IMR-90 (cell line): ENCODE measurements at regions not wholly inside any gene's neighbourhood (a gene's known extent, or its start where the extent isn't known, plus 50 kb on each side); places are given as distances from the start of the nearest gene placed in this dataset.

Source experiments
- ATAC-seq: fragments of 200-7000 bp; cut with Tn5 transposase; 2 replicates; pipeline ENCODE4 v1.9.1; 2020; ENCODE audit warnings: low read depth, mild to moderate bottlenecking, moderate library complexity
- BruUV-seq: library from RNA; stranded (reverse); fragments of 400-500 nt; replicated peaks from 2 replicates; lab custom pipeline; 2021; lab: Mats Ljungman, UMichigan
- CTCF ChIA-PET: fragments of 300-600 bp; formaldehyde crosslinking; extraction: SDS; loops from one replicate; lab custom pipeline; 2021; ENCODE audit warnings: antibody characterized with exemption; lab: Yijun Ruan, JAX
- POLR2A ChIA-PET: fragments of 300-600 bp; sonication (Branson Sonifier 250); formaldehyde crosslinking; loops from one replicate; lab custom pipeline; 2022; ENCODE audit warnings: antibody characterized with exemption; ENCODE audit not compliant: unreplicated experiment; lab: Charles Lee
- DNase-seq: peaks from one replicate; pipeline ENCODE4 v3.0.0; 2013
- H2AFZ ChIP-seq: replicated peaks from 2 replicates; pipeline ENCODE3; 2013; ENCODE audit warnings: low read length, mild to moderate bottlenecking; ENCODE audit not compliant: poor library complexity
- H2AK5ac ChIP-seq: 2 replicates; pipeline ENCODE4 v1.6.1; 2013; ENCODE audit warnings: low read depth, low read length, inconsistent platforms
- H2AK9ac ChIP-seq: replicated peaks from 2 replicates; pipeline ENCODE3; 2013; ENCODE audit warnings: mild to moderate bottlenecking, low read depth, low read length, moderate library complexity; ENCODE audit not compliant: poor library complexity
- H2BK120ac ChIP-seq: 2 replicates; pipeline ENCODE4 v1.6.1; 2013; ENCODE audit warnings: low read depth, low read length, inconsistent platforms
- H2BK15ac ChIP-seq: 3 replicates; pipeline ENCODE4 v1.6.1; 2013; ENCODE audit warnings: low read depth, low read length, inconsistent platforms
- H2BK20ac ChIP-seq: 2 replicates; pipeline ENCODE4 v1.6.1; 2013; ENCODE audit warnings: low read depth, mild to moderate bottlenecking, inconsistent platforms, low read length, moderate library complexity
- H2BK5ac ChIP-seq: 2 replicates; pipeline ENCODE4 v1.6.1; 2013; ENCODE audit warnings: mild to moderate bottlenecking, low read depth, low read length, inconsistent platforms; ENCODE audit not compliant: poor library complexity, severe bottlenecking
- H3K14ac ChIP-seq: replicated peaks from 2 replicates; pipeline ENCODE4 v1.6.1; 2013; ENCODE audit warnings: low read depth, low read length, inconsistent platforms
- H3K18ac ChIP-seq: 2 replicates; pipeline ENCODE4 v1.6.1; 2013; ENCODE audit warnings: low read depth, low read length, control low read depth
- H3K23ac ChIP-seq: 2 replicates; pipeline ENCODE4 v1.6.1; 2013; ENCODE audit warnings: low read depth, low read length, inconsistent platforms
- H3K27ac ChIP-seq: 2 replicates; pipeline ENCODE4 v1.5.1; 2013; ENCODE audit warnings: mild to moderate bottlenecking, control low read depth, low read length; ENCODE audit not compliant: insufficient read depth
- H3K27me3 ChIP-seq: 2 replicates; pipeline ENCODE4 v1.6.1; 2013; ENCODE audit warnings: low read length; ENCODE audit not compliant: control insufficient read depth, insufficient read depth
- H3K36me3 ChIP-seq: 2 replicates; pipeline ENCODE4 v1.6.1; 2013; ENCODE audit warnings: low read length, mixed read lengths; ENCODE audit not compliant: control insufficient read depth, insufficient read depth
- H3K4ac ChIP-seq: 2 replicates; pipeline ENCODE4 v1.6.1; 2013; ENCODE audit warnings: low read depth, low read length, inconsistent platforms
- H3K4me1 ChIP-seq: 2 replicates; pipeline ENCODE4 v1.6.1; 2013; ENCODE audit warnings: low read length, mixed read lengths; ENCODE audit not compliant: control insufficient read depth, insufficient read depth
- H3K4me2 ChIP-seq: 2 replicates; pipeline ENCODE4 v1.6.1; 2013; ENCODE audit warnings: low read depth, mild to moderate bottlenecking, control low read depth, low read length, moderate library complexity
- H3K4me3 ChIP-seq: 2 replicates; pipeline ENCODE4 v1.5.1; 2013; ENCODE audit warnings: low read depth, mild to moderate bottlenecking, control low read depth, low read length, moderate library complexity; ENCODE audit not compliant: insufficient read depth
- H3K56ac ChIP-seq: 2 replicates; pipeline ENCODE4 v1.6.1; 2013; ENCODE audit warnings: low read length, inconsistent platforms; ENCODE audit not compliant: insufficient read depth; ENCODE audit errors: extremely low read depth
- H3K79me1 ChIP-seq, 2 experiments: 2 replicates each; pipeline ENCODE4 v1.6.1; 2013; ENCODE audit warnings: low read length in 2 of 2, inconsistent platforms in 1 of 2, low read depth in 1 of 2
- H3K9ac ChIP-seq: 2 replicates; pipeline ENCODE4 v1.6.1; 2013; ENCODE audit warnings: low read depth, low read length, control low read depth
- H3K9me1 ChIP-seq: 2 replicates; pipeline ENCODE4 v1.6.1; 2013; ENCODE audit warnings: low read length, inconsistent platforms; ENCODE audit not compliant: insufficient read depth
- H3K9me3 ChIP-seq: 2 replicates; pipeline ENCODE4 v1.6.1; 2013; ENCODE audit warnings: low read length; ENCODE audit not compliant: control insufficient read depth, insufficient read depth
- H4K20me1 ChIP-seq: 2 replicates; pipeline ENCODE4 v1.6.1; 2013; ENCODE audit warnings: low read length, inconsistent platforms; ENCODE audit not compliant: insufficient read depth
- H4K5ac ChIP-seq: 2 replicates; pipeline ENCODE4 v1.6.1; 2013; ENCODE audit warnings: mild to moderate bottlenecking, low read depth, low read length, control low read depth
- H4K8ac ChIP-seq, 2 experiments: 2 replicates each; pipeline ENCODE4 v1.6.1; 2013; ENCODE audit warnings: low read depth in 2 of 2, low read length in 2 of 2, control low read depth in 1 of 2, inconsistent platforms in 1 of 2
- H4K91ac ChIP-seq: 2 replicates; pipeline ENCODE4 v1.6.1; 2013; ENCODE audit warnings: low read depth, low read length, inconsistent platforms; ENCODE audit not compliant: insufficient read depth
- CEBPB ChIP-seq: IDR thresholded peaks from 2 replicates; pipeline ENCODE4 v1.6.1; 2012; ENCODE audit warnings: low read depth, low read length, improper control_type of control experiment
- RAD21 ChIP-seq: IDR thresholded peaks from 2 replicates; pipeline ENCODE4 v1.6.1; 2012; ENCODE audit warnings: low read length, improper control_type of control experiment
- RCOR1 ChIP-seq: IDR thresholded peaks from 2 replicates; pipeline ENCODE4 v1.6.1; 2012; ENCODE audit warnings: mild to moderate bottlenecking, low read length, improper control_type of control experiment; ENCODE audit not compliant: insufficient replicate concordance
- WGBS, 2 experiments: methylation state at CpG; one replicate each; pipeline versions ENCODE4 v1.1.5 to v1.1.7; 2013; ENCODE audit warnings: missing lambda C conversion rate in 2 of 2; ENCODE audit not compliant: insufficient read length in 1 of 2; ENCODE audit errors: extremely low coverage in 2 of 2; 5-methylcytosine and 5-hydroxymethylcytosine counted together
- dilution Hi-C: fragments of 300-500 bp; cut with HindIII; formaldehyde crosslinking; loops from one replicate; pipeline ENCODE4 v1.14.3; 2018; ENCODE audit warnings: low sequenced_read_pairs; ENCODE audit not compliant: unreplicated experiment
- in situ Hi-C: fragments of 300-500 bp; cut with MboI; formaldehyde crosslinking; loops from 3 replicates; pipeline ENCODE4 v1.14.3; 2019; ENCODE audit warnings: low sequenced_read_pairs, inconsistent platforms, mixed read lengths
- intact Hi-C: fragments of 100-400 bp; cut with micrococcal nuclease; formaldehyde crosslinking; loops from 2 replicates; pipeline ENCODE4 v1.10.0; 2022
- TF ChIP-seq, protein P1 (sequence below): fragments of 150-350 bp; IDR thresholded peaks from 2 replicates; pipeline ENCODE4 v1.6.1; 2017; ENCODE audit warnings: mild to moderate bottlenecking, antibody characterized with exemption, low read length, low read depth

DNA sequence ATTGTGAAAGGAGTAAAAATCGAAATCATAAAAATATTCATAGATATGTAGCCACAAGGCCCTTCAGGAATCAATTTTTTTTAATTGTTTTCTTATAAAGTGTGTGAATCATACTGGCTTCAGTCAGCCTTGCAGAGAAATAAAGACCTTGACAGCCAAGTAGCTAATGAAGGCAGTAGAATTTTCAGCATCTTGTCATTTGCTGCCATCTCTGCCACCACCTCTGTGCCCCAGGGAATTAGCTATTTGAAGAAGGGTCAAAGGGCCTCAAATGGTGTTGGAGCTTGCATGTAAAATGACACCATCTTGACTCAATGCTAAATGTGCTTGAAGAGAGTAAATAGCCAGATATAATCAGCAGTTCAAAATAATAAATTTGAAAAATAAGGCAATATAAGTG lies 359.4 kb upstream of the DCN start:
- Histone ChIP-seq H4K20me1 (no peaks in the 10 kb centered on the region), H3K9ac (no peak overlapping the region), H3K14ac (no peak overlapping the region), H4K8ac (no peak overlapping the region), H3K4ac (no peak overlapping the region), H3K79me1 (no peaks in the 10 kb centered on the region), H3K4me1 (no peaks in the 10 kb centered on the region), H3K4me2 (no peak overlapping the region), H3K18ac (no peak overlapping the region), H2AFZ (no peak overlapping the region), H2BK20ac (no peak overlapping the region), H3K36me3 (no peaks in the 10 kb centered on the region), H2AK5ac (no peak overlapping the region), H2AK9ac (no peak overlapping the region), H3K9me1 (no peaks in the 10 kb centered on the region), H3K56ac (no peak overlapping the region), H3K9me3 (no peaks in the 10 kb centered on the region), H3K27me3 (peaks cover 2% of the 10 kb centered on the region; the same call in 1 of the 2 replicates), H4K5ac (no peak overlapping the region), H3K4me3 (no peak overlapping the region), H4K91ac (no peak overlapping the region), H3K27ac (no peak overlapping the region), H2BK120ac (no peak overlapping the region), H2BK5ac (no peak overlapping the region), H3K23ac (no peak overlapping the region), H2BK15ac (no peak overlapping the region)
- intact Hi-C loops: no loop called here
- WGBS, 2 experiments: no CpG with 5 or more reads among the region's 1 CpG
- ATAC-seq (no peak), DNase-seq (no peak)
- no peak for TF ChIP-seq RAD21
- no peak for TF ChIP-seq RCOR1
- TF ChIP-seq, protein P1, sequence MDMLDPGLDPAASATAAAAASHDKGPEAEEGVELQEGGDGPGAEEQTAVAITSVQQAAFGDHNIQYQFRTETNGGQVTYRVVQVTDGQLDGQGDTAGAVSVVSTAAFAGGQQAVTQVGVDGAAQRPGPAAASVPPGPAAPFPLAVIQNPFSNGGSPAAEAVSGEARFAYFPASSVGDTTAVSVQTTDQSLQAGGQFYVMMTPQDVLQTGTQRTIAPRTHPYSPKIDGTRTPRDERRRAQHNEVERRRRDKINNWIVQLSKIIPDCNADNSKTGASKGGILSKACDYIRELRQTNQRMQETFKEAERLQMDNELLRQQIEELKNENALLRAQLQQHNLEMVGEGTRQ: no peak
- no peak for TF ChIP-seq CEBPB
- POLR2A ChIA-PET: no interaction called here
- in situ Hi-C loops: no loop called here
- CTCF ChIA-PET: no interaction called here
- dilution Hi-C loops: no loop called here
- BruUV-seq: no TSS peak
